Skeletal muscle tissue (tissue), 3 donors: ENCODE measurements at regions not wholly inside any gene's neighbourhood (a gene's known extent, or its start where the extent isn't known, plus 50 kb on each side); places are given as distances from the start of the nearest gene placed in this dataset.

Experiments
- H3K27ac ChIP-seq: one replicate; pipeline ENCODE4 v1.7.0; 2013; ENCODE audit warnings: mild to moderate bottlenecking, low read depth, low read length, inconsistent platforms
- H3K27me3 ChIP-seq, 3 donors: one replicate each; pipeline ENCODE4 v1.7.0; 2013; ENCODE audit warnings: low read length in 3 of 3; ENCODE audit not compliant: control insufficient read depth in 3 of 3, insufficient read depth in 3 of 3
- H3K36me3 ChIP-seq, 3 donors: one replicate each; pipeline ENCODE4 v1.7.0; 2013; ENCODE audit warnings: low read length in 3 of 3; ENCODE audit not compliant: control insufficient read depth in 3 of 3, insufficient read depth in 3 of 3
- H3K4me1 ChIP-seq, 3 donors: one replicate each; pipeline ENCODE4 v1.7.0; 2013; ENCODE audit warnings: low read length in 3 of 3, mild to moderate bottlenecking in 3 of 3; ENCODE audit not compliant: control insufficient read depth in 3 of 3, insufficient read depth in 3 of 3
- H3K4me3 ChIP-seq, 3 donors: one replicate each; pipeline ENCODE4 v1.7.0; 2013; ENCODE audit warnings: low read length in 3 of 3
- H3K9ac ChIP-seq, 3 donors: one replicate each; pipeline ENCODE4 v1.7.0; 2013; ENCODE audit warnings: low read length in 3 of 3, mild to moderate bottlenecking in 3 of 3, moderate library complexity in 2 of 3, low read depth in 1 of 3
- H3K9me3 ChIP-seq, 3 donors: one replicate each; pipeline ENCODE4 v1.7.0; 2013; ENCODE audit warnings: low read length in 3 of 3; ENCODE audit not compliant: control insufficient read depth in 3 of 3
- donor health status: Osteomylitis.

GRCh38 chr1:36553591-36554322 is 71.0 kb upstream of the CSF3R start:
- Histone ChIP-seq H3K27me3 (peaks cover 38 to 46% (median 45%) of the 10 kb centered on the region in 3 donors), H3K27ac (no peak overlapping the region), H3K9me3 (no peaks in the 10 kb centered on the region), H3K4me3 (no peak overlapping the region), H3K36me3 (no peaks in the 10 kb centered on the region), H3K4me1 (no peaks in the 10 kb centered on the region), H3K9ac (no peak overlapping the region)

GRCh38 chr1:36542962-36543515 is 60.3 kb upstream of the CSF3R start:
- H3K9ac ChIP-seq: no peak overlapping the region
- no peaks in the 10 kb centered on the region for H3K9me3 ChIP-seq
- no peak overlapping the region for H3K4me3 ChIP-seq
- H3K27ac ChIP-seq: no peak overlapping the region
- no peaks in the 10 kb centered on the region for H3K36me3 ChIP-seq
- peaks cover 3 to 18% (median 10%) of the 10 kb centered on the region in 3 donors for H3K27me3 ChIP-seq
- H3K4me1 ChIP-seq: no peaks in the 10 kb centered on the region

GRCh38 chr1:36542024-36542961 is 59.6 kb upstream of the CSF3R start:
- Histone ChIP-seq H3K36me3 (no peaks in the 10 kb centered on the region), H3K9me3 (no peaks in the 10 kb centered on the region), H3K9ac (no peak overlapping the region), H3K27ac (no peak overlapping the region), H3K4me3 (no peak overlapping the region), H3K4me1 (no peaks in the 10 kb centered on the region), H3K27me3 (peaks cover 7 to 25% (median 16%) of the 10 kb centered on the region in 3 donors)

GRCh38 chr1:36540056-36540455 is 57.3 kb upstream of the CSF3R start:
- Histone ChIP-seq H3K36me3 (no peaks in the 10 kb centered on the region), H3K4me1 (no peaks in the 10 kb centered on the region)

DNA sequence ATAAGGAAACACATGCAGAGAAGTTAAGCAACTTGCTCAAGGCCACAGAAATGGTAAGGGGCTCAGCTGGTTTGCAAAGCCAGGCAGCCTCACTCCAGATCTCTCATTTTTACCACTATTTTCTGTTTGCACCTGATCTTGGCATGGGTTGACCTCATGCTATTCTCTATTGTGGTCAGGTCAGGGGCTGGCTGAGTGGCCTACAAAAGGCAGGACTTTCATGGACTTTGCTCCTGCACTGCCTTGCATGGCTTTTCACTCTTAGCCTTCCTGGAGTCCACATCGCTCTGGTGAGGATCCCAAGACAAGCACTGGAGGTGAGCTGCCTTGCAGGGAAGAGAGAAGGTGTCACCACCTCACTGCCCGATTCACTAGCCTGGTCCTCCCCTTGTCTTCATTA is 56.8 kb upstream of the CSF3R start:
- H3K9ac ChIP-seq: no peak overlapping the region
- peaks cover 6 to 28% (median 16%) of the 10 kb centered on the region in 3 donors for H3K27me3 ChIP-seq

More at GRCh38 chr1:36540056-36540455, 57.3 kb upstream of the CSF3R start:
- H3K9me3 ChIP-seq: no peaks in the 10 kb centered on the region
- H3K9ac ChIP-seq: no peak overlapping the region
- no peak overlapping the region for H3K4me3 ChIP-seq
- H3K27ac ChIP-seq: no peak overlapping the region
- peaks cover 6 to 25% (median 16%) of the 10 kb centered on the region in 3 donors for H3K27me3 ChIP-seq

GRCh38 chr1:36537991-36538390 is 55.3 kb upstream of the CSF3R start:
- no peak overlapping the region for H3K27ac ChIP-seq
- H3K9ac ChIP-seq: no peak overlapping the region
- H3K4me1 ChIP-seq: no peaks in the 10 kb centered on the region
- no peaks in the 10 kb centered on the region for H3K36me3 ChIP-seq
- peaks cover 6 to 24% (median 12%) of the 10 kb centered on the region in 3 donors for H3K27me3 ChIP-seq
- H3K9me3 ChIP-seq: peaks cover 0 to 8% (median 2%) of the 10 kb centered on the region in 3 donors
- H3K4me3 ChIP-seq: no peak overlapping the region

More for the DNA sequence above, 56.8 kb upstream of the CSF3R start:
- Histone ChIP-seq H3K4me1 (no peaks in the 10 kb centered on the region), H3K36me3 (no peaks in the 10 kb centered on the region), H3K9me3 (no peaks in the 10 kb centered on the region), H3K27ac (no peak overlapping the region), H3K4me3 (no peak overlapping the region)

DNA sequence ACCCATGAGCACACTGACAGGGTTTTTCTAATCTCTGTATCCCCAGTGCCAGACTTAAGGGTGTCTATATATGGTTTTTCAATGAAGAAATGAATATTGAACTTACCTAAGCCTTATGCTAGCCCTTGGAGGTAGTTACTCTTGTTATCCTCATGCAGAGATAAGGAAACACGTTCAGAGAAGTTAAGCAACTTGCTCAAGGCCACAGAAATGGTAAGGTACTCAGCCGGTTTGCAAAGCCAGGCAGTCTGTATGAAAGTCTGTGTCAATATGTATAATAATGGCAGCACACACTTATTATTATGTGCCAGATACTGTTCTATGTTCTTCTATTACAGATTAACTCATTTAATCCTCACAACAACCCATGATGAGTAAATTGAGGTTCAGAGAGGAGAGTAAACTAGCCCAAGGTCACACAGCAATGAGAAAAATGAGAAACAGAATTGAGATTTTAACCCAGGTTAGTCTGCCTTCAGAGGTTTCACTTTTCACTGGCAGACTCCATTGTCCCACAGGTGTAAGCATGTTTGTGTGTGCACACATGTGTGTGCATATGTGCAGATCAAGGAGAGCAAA is 54.6 kb upstream of the CSF3R start:
- H3K4me3 ChIP-seq: no peak overlapping the region
- peaks cover 6 to 19% (median 12%) of the 10 kb centered on the region in 3 donors for H3K27me3 ChIP-seq
- H3K9ac ChIP-seq: no peak overlapping the region
- no peak overlapping the region for H3K27ac ChIP-seq
- H3K36me3 ChIP-seq: no peaks in the 10 kb centered on the region
- H3K4me1 ChIP-seq: no peaks in the 10 kb centered on the region
- peaks cover 0 to 9% (median 2%) of the 10 kb centered on the region in 3 donors for H3K9me3 ChIP-seq

DNA sequence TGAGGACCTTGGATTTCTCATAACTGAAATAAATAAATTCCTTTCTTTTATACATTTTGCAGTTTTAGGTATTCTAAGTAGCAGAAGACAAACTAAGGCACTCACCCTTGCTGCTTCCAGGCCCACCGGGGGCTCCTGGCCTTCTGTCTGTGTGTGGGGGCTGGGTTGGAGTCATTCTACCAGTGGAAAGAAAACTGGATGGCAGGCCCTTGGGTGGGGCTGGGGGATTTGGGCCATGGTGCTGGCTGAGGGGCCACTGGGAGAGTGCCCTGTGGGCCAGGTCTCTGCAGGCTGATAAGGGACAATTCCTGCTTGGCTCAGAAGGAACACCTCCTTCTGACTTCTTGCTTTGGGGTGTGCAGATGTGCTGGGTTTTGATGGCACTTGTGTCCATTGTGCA is 54.0 kb upstream of the CSF3R start:
- Histone ChIP-seq H3K9ac (no peak overlapping the region), H3K36me3 (no peaks in the 10 kb centered on the region), H3K27me3 (peaks cover 6 to 19% (median 12%) of the 10 kb centered on the region in 3 donors), H3K9me3 (peaks cover 0 to 9% (median 2%) of the 10 kb centered on the region in 3 donors), H3K27ac (no peak overlapping the region), H3K4me1 (no peaks in the 10 kb centered on the region), H3K4me3 (no peak overlapping the region)

DNA sequence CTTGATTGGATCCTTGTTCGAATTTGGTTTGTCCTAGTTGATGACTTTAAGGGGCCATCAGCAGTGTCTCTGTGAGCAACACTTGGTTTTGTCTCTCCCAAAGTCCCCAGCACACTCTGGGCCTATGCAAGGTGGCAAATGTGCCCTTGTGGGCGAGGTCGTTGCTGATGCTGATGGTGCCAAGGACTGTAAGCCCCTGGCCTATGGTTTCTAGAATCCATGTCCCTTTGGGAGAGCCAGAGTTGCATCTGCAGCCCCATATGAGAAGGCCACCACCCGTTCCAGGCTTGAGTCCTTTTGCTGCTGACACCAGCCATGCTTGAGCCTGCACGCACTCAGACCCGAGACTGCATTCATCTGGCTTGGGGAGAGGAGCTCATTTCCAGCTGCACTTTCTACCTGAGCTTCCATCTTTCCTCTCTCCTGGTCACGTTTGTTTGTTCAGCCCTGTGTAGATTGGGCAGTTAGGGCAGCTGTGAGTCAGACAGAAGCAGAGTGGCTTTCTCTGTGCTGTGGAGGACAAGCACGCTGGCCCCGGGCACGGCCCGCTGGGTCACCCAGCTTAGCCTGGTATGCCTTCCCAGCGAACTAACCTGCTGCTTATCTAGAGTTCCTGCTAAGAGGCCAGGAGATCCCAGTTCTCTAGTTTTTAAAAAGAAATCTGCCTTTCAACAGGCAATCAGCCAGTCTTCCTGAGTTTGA is 52.1 kb upstream of the CSF3R start:
- Histone ChIP-seq H3K9me3 (peaks cover 0 to 9% (median 2%) of the 10 kb centered on the region in 3 donors), H3K4me3 (no peak overlapping the region), H3K36me3 (no peaks in the 10 kb centered on the region), H3K27me3 (peaks cover 6 to 22% (median 18%) of the 10 kb centered on the region in 3 donors), H3K27ac (no peak overlapping the region), H3K4me1 (no peaks in the 10 kb centered on the region), H3K9ac (no peak overlapping the region)
